Activated CD8-positive, alpha-beta T cell treated with anti-CD3 and anti-CD28 coated beads for 36 hours (primary cell): ENCODE measurements at regions not wholly inside any gene's neighbourhood (a gene's known extent, or its start where the extent isn't known, plus 50 kb on each side); places are given as distances from the start of the nearest gene placed in this dataset.
"Not testable (repeated sequence)": the region's sequence is repeated elsewhere in the genome, so short reads cannot be mapped to it uniquely, and the experiment has no call there.

Experiments
- ATAC-seq: fragments of 200-7000 bp; cut with Tn5 transposase; one replicate; pipeline ENCODE4 v1.10.0; 2021; ENCODE audit warnings: mild to moderate bottlenecking, moderate library complexity
- CTCF ChIA-PET: fragments of 350-600 bp; sonication (Branson Sonifier 250); formaldehyde crosslinking; loops from one replicate; lab custom pipeline; 2021; ENCODE audit warnings: antibody characterized with exemption; lab: Charles Lee
- POLR2A ChIA-PET: fragments of 350-600 bp; sonication (Branson Sonifier 250); formaldehyde crosslinking; loops from one replicate; lab custom pipeline; 2021; ENCODE audit warnings: antibody characterized with exemption; lab: Charles Lee
- DNase-seq: peaks from one replicate; pipeline ENCODE4 v3.0.0-alpha.2; 2020
- H3K27ac Mint-ChIP-seq: one replicate; pipeline ENCODE4 v1.8.0; 2021; ENCODE audit warnings: mild to moderate bottlenecking, mixed read lengths
- H3K27me3 Mint-ChIP-seq: one replicate; pipeline ENCODE4 v1.8.0; 2021; ENCODE audit warnings: mixed read lengths
- H3K36me3 Mint-ChIP-seq: one replicate; pipeline ENCODE4 v1.8.0; 2021; ENCODE audit warnings: low read depth, mixed read lengths
- H3K4me1 Mint-ChIP-seq: one replicate; pipeline ENCODE4 v1.8.0; 2021; ENCODE audit warnings: low read depth, mixed read lengths
- H3K4me3 Mint-ChIP-seq: one replicate; pipeline ENCODE4 v1.8.0; 2021; ENCODE audit warnings: mild to moderate bottlenecking, moderate library complexity, mixed read lengths
- H3K9me3 Mint-ChIP-seq: one replicate; pipeline ENCODE4 v1.8.0; 2021; ENCODE audit warnings: mixed read lengths
- CTCF ChIP-seq: fragments of 200-600 bp; IDR thresholded peaks from one replicate; pipeline ENCODE4 v1.8.0; 2022; ENCODE audit warnings: antibody characterized with exemption, mild to moderate bottlenecking
- intact Hi-C: fragments of 100-400 bp; cut with micrococcal nuclease; formaldehyde crosslinking; loops from one replicate; pipeline ENCODE4 v1.10.0; 2022

- CTCF ChIA-PET, intact Hi-C loops, H3K4me1 Mint-ChIP-seq: not testable (repeated sequence)
Observed at GRCh38 chr10:59975918-59976317, 69.6 kb upstream of the CCDC6 start.

GRCh38 chr10:59971915-59972314 is 65.6 kb upstream of the CCDC6 start:
- no peaks in the 10 kb centered on the region for H3K4me1 Mint-ChIP-seq
- no peak for TF ChIP-seq CTCF
- H3K27me3 Mint-ChIP-seq = no peaks in the 10 kb centered on the region

More at GRCh38 chr10:59975918-59976317, 69.6 kb upstream of the CCDC6 start:
- H3K27ac Mint-ChIP-seq, H3K36me3 Mint-ChIP-seq, ATAC-seq, POLR2A ChIA-PET, H3K4me3 Mint-ChIP-seq, DNase-seq, H3K27me3 Mint-ChIP-seq: not testable (repeated sequence)
- H3K9me3 Mint-ChIP-seq = peaks cover 14% of the 10 kb centered on the region

GRCh38 chr10:59970396-59971368 is 64.3 kb upstream of the CCDC6 start:
- no peak for ATAC-seq
- Mint-ChIP-seq H3K27ac (no peak overlapping the region), H3K27me3 (no peaks in the 10 kb centered on the region), H3K9me3 (peaks cover under 1% of the 10 kb centered on the region), H3K36me3 (no peaks in the 10 kb centered on the region), H3K4me3 (no peak overlapping the region), H3K4me1 (no peaks in the 10 kb centered on the region)
- intact Hi-C loops = no loop called here
- TF ChIP-seq CTCF = no peak
- no peak for DNase-seq
- ChIA-PET CTCF (interaction anchor here (0.8 kb wide), 1 partner anchor 61 kb away, joined by 3 read pairs; no protein-coding TSS in a partner anchor), POLR2A (no interaction called here)

More at GRCh38 chr10:59971915-59972314, 65.6 kb upstream of the CCDC6 start:
- ChIA-PET POLR2A (no interaction called here), CTCF (no interaction called here)
- Mint-ChIP-seq H3K27ac (no peak overlapping the region), H3K4me3 (no peak overlapping the region), H3K36me3 (no peaks in the 10 kb centered on the region), H3K9me3 (peaks cover 6% of the 10 kb centered on the region)
- DNase-seq (no peak), ATAC-seq (no peak)
- intact Hi-C loops = no loop called here

GRCh38 chr10:59968705-59969104 is 62.3 kb upstream of the CCDC6 start:
- no peaks in the 10 kb centered on the region for H3K4me1 Mint-ChIP-seq

GRCh38 chr10:59967079-59967478 is 60.7 kb upstream of the CCDC6 start:
- TF ChIP-seq CTCF = no peak

More at GRCh38 chr10:59968705-59969104, 62.3 kb upstream of the CCDC6 start:
- TF ChIP-seq CTCF = no peak
- POLR2A ChIA-PET = no interaction called here
- no peak overlapping the region for H3K4me3 Mint-ChIP-seq
- CTCF ChIA-PET = no interaction called here
- no peaks in the 10 kb centered on the region for H3K9me3 Mint-ChIP-seq
- no peak overlapping the region for H3K27ac Mint-ChIP-seq
- DNase-seq (no peak), ATAC-seq (no peak)
- H3K36me3 Mint-ChIP-seq = no peaks in the 10 kb centered on the region
- H3K27me3 Mint-ChIP-seq = no peaks in the 10 kb centered on the region
- intact Hi-C loops = no loop called here

More at GRCh38 chr10:59967079-59967478, 60.7 kb upstream of the CCDC6 start:
- intact Hi-C loops = no loop called here
- CTCF ChIA-PET = interaction anchor here (1.1 kb wide), 1 partner anchor 341 kb away, joined by 3 read pairs; no protein-coding TSS in a partner anchor
- H3K36me3 Mint-ChIP-seq = no peaks in the 10 kb centered on the region
- POLR2A ChIA-PET = no interaction called here
- no peaks in the 10 kb centered on the region for H3K27me3 Mint-ChIP-seq
- no peaks in the 10 kb centered on the region for H3K9me3 Mint-ChIP-seq
- no peak overlapping the region for H3K4me3 Mint-ChIP-seq
- DNase-seq (no peak), ATAC-seq (no peak)
- H3K27ac Mint-ChIP-seq = no peak overlapping the region
- no peaks in the 10 kb centered on the region for H3K4me1 Mint-ChIP-seq
